HG03097 (cell line): ENCODE measurements at regions not wholly inside any gene's neighbourhood (a gene's known extent, or its start where the extent isn't known, plus 50 kb on each side); places are given as distances from the start of the nearest gene placed in this dataset.

ENCODE experiments used
- ATAC-seq: cut with Tn5 transposase; IDR thresholded peaks from one replicate; pipeline ENCODE4 v1.9.1; 2021; ENCODE audit not compliant: unreplicated experiment, low FRiP score

DNA sequence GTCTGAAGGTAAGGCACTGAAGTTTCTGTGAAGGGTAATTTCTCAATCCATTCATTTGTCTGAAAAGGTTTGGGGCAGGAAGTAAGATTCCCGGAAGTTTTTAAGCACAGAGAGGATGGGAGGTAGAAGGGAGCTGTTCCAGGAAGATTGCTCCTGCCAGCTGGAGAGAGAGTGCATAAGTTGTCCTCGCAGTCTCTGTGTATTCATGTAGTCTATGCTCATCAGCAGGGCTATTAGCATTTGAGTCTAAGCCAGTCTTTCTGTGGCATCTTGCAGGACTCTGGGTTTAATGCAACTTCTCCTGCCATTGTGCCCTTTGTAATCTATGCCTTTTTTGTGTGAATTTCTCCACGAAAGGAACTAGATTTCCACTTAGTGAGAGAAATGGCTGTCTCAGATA lies 140.8 kb upstream of the FGGY start:
- ATAC-seq: no peak

DNA sequence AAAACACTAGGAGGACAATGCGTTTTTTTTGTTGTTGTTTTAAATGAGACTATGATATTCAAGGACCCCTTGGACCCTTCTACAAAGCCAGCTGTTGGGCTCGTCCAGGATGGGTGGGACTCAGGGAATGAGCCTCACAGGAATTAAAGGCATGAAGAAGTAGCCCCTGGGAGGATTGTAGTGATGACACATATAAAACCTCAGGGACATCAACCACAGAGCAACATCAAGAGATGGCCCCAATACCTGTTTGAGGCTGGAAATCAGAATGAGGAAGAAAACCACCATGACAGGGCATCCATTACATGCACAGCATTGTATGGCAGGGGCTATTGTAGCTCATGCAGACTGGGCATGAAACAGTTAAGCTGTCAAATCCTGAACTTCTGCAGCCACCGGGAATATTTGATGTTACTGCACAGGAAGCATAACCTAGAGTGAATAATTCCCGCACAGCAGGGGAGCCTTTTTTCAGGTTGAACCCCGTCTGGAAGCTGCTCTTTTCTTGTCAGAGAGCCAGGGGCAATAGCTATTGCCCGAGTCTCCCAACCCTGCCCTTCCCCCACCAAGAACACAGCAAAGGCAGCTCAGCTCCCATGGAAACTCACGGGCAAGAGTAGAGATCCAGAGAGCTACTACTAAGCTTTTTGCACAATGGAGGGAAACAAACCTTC lies 140.2 kb upstream of the FGGY start:
- ATAC-seq: no peak

DNA sequence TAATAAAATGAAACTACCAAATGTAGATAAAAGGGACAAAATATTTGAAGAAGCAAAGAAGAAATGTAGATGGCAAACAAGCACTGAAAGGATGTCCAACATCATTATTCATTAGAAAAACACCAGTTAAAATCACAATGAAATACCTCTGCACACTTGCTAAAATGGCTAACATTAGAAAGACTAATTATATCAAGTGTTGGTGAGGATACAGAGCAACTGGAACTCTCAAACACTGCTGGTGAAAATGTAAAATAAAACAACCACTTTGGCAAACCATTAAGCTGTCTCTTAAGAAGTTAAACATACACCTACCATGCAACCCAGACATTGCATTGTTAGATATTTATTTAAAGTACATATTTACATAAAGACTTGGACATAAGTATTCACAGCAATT lies 138.6 kb upstream of the FGGY start:
- ATAC-seq: no peak

DNA sequence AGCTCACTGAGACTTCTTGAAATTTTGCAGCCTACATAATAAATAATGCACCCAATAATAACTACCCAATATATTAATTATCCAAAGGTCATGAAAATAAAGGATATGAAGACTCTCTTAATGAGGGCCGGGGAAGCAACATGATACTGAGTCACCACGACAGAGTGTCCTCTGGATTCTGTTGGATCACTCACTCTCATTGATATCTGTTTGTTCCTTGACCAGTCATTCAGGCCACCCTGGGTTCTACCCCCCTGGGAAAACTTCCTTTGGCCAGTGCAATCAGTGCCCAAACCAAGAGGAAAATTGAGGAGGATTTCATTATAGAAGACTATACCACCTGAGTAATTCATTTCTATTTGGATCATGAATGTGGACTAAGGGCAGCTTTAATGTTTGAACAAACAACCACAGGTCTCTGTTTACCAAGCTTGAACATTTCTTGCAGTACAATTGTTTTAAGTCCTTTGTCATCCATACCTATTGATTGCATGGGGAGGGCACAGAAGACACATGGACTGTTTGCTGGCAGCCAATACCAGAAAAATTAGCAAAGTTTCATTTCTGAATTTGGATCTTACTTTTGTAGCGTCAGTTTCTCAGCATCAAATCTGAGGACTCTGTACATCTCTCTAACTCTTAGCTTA lies 137.2 kb upstream of the FGGY start:
- ATAC-seq: no peak

DNA sequence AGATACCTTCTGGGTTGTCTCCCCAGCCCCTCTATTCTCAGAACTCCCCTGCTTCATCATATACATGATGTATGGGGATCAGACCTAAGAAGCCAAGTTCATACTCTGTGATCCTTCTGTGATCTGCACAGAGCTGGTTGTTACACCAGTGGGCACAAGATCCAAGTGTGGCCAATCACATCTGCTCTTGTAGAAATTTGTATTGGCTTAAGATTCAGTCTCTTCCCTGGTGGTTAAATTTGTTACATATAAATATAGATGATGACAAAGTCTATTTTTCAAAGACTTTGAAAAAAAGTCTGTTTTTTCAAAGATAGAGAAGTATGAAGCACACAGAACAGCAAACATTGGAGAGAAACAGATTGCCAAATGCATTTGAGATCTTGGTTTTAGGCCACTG lies 135.8 kb upstream of the FGGY start:
- ATAC-seq: no peak

DNA sequence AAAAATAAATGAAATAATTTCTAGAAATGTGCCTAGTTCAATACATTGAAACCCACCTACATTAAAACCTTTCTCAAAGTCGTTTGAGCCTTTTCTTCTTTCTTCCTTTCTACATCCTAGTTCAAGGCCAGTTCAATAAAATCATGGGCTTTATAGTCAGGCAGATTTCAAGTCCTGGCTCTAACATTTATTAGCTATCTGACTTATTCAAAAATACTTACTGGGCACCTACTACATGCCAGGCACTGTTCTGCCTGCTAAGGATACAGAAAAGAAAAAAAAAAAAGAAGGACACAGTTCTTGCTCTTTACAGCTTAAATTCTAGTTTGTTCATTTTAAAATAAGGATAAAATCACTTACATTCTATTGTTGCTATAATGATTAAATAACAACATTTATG lies 134.2 kb upstream of the FGGY start:
- no peak for ATAC-seq

DNA sequence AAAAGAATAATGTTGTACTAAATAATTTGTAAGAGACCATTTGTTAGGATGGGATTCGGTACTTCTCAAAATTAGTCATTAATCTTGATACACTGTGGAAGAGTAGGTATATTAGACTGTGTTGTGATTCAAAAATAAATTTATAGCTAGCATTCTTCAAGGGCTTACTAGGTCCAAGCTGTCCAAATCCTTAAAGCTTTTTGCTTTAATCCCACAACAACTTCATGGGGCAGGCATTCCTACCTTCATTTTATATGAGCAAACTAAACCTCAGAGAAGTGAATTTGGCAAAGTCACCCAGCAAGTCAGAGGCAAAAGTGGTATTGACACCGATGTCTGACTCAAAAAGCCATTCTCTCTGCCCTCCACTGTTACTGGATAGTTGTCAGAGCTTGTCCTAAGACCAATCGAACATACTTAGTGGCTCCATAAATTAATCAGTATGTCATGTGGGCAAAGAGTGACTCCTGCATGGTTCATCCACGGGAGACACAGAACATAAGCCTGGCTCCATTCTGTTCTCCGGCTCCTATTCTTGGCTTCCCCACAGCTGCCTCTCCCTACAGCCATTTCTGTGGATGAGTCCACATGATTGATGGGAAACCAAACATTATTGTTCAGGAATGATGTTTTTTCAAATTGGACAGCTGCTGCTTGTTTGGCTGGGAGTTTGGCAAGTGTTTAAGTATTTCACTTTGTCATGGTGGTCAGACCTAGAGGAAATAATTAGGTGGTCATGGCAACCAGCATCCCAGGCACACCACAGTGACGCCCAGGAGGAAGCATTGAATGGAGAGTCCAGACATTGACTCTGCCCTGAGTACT lies 133.4 kb upstream of the FGGY start:
- no peak for ATAC-seq

DNA sequence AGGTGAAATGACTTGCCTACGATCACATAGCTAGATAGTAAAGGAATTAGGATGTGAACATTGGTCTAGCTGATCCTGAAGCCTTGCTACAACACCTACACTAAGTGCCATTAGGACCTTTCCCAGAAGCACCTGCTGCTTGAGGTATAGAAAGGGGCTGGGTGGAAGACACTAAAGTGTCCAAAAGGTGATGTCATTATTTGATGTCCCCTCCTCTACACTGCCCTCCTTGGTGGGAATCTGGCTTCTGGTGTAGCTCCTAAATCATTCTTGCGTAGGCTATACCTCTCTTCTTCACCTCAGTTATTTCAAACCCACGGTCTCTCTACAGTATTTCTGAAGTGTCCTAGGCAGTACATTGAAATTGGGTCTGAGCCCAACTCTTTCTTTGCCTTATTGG lies 132.5 kb upstream of the FGGY start:
- ATAC-seq: no peak

DNA sequence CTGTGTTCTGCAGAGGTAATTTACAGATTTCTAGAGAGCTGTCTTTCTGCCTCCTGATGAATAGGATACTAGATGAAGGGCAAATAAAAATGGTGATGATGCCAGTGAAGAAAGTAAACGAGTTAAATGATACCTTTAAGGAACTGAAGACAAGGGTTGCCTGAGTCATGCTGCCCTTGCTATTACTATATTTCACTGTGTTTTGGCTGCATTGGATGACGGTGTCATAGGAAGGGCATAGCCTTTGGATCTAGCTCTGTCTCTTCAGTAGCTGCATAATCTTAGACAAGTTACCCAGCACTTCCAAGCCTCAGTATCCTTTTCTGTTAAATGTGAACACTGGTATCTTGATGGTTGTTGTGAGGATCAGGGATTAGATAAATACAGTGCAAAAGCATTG lies 131.5 kb upstream of the FGGY start:
- no peak for ATAC-seq

DNA sequence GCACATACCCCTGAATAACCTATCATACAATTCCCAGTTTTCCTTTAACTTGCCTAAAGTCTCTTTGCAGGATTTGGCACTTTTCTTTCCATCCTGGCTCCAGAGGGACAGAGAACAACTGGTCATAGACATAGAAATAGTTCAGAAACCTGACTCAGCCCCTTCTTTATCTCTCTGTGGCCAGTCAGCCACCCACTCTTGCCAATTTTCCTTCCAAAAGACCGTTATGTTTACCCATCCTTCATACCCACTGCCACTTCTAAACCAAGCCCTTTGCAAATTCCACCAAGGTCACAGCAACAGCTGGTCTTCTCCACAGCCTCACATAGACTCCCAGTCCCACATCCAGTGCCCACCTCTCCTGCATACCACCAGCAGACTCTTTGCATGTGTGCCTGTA lies 127.2 kb upstream of the FGGY start:
- no peak for ATAC-seq

DNA sequence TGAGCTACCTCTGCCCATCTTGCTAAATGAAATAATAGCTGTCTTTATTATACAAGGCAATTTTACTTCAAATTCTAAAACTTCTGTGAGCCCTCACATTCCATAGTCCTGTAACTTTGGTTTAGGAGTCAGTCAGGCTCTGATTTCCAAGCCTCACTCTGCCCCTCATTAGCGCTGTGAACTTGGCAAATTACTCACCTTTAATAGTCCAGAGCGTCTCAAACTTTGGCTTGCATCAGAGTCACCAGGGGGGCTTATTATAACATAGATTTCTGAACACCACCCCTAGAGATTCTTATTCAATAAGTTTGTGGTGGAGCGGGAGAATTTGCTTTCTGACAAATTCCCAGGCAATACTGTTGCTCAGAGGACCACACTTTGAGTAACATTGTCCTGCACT lies 126.2 kb upstream of the FGGY start:
- ATAC-seq: no peak

DNA sequence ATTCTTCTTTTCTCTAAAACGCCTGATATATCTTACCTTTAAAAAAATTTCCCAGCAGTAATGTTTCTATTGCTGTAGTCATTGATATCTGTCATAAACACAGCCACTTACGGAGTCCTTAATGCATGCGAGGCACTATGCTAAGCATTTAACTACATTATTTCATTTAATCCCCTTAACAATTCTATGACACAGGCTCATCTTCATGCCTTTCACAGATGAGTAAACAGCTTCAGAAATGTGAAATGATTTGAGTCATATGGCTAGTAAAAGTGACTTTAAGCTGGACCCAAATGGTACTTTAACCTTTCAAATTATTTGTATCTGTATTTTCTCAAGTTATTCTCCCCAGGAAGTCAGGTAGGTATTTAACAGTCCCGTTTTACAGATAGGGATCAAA lies 125.1 kb upstream of the FGGY start:
- no peak for ATAC-seq

DNA sequence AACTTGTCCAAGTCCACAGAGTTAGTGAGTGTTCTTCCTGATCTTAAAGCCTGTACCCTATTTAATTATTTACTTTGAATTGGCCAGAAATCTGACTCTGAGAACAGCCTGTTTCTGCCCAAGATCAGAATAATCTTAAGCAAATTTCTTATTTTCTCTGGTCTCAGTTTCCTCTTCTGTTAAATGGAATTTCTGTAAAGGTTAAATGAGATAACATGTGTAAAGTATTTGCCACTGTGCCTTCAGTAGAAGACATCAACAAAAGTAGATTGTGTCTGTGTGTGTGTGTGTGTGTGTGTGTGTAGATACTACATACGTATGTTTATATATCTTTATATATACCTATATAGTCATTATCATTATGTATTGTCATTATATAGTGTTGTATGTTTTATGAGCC lies 124.2 kb upstream of the FGGY start:
- ATAC-seq: no peak

DNA sequence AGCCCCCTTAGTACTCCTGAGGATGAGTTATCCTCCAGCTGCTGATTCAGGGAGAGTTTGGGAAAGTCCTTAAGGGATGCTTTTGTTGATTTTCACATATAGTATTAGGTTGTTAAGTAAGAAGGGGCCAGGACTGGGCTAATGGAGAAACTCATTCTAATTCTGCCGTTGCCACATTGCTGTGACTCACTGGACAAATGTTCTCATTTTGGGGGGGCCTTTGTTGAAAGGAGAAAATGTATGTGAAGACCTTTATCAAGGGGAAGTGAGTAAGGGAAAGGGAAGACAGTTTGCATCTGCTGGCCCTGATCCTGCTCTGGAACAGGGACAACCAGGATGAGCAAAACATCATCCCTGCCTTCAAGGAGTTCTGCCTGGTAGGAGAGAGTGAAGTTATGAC lies 123.2 kb upstream of the FGGY start:
- ATAC-seq: no peak

DNA sequence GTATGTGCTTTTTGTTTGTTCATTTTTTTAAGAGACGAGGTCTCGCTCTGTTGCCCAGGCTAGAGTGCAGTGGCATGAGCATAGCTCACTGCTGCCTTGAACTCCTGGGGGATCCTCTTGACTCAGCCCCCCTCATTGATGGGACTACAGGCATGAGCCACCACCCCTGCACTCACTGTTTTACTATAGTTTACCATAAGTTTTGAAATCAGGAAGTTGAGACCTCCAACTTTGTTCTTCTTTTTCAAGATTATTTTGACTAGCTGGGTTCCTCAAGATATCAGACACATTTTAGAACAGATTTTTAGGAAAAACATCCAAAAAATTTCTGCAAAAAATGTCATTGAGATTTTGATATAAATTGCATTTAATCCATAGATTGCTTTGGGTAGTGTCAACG lies 120.4 kb upstream of the FGGY start:
- ATAC-seq: no peak

DNA sequence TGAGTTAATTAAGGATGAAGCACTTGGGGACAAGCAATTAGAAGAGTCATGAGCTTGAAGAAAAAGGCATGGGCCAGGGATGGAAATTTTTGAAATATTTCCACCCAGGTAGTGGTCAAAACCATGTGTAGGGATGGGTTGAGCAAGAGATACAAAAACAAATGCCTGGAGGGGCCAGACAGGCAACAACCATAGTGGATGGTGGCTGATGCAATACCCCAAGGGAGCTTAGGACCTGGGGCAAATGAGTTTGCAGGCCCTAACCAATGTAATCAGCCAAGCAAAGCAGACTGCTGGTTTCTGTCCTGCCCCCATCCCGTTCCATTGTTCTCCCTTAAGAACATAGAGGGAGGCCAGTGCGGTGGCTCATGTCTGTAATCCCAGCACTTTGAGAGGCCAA lies 119.1 kb upstream of the FGGY start:
- ATAC-seq: no peak

DNA sequence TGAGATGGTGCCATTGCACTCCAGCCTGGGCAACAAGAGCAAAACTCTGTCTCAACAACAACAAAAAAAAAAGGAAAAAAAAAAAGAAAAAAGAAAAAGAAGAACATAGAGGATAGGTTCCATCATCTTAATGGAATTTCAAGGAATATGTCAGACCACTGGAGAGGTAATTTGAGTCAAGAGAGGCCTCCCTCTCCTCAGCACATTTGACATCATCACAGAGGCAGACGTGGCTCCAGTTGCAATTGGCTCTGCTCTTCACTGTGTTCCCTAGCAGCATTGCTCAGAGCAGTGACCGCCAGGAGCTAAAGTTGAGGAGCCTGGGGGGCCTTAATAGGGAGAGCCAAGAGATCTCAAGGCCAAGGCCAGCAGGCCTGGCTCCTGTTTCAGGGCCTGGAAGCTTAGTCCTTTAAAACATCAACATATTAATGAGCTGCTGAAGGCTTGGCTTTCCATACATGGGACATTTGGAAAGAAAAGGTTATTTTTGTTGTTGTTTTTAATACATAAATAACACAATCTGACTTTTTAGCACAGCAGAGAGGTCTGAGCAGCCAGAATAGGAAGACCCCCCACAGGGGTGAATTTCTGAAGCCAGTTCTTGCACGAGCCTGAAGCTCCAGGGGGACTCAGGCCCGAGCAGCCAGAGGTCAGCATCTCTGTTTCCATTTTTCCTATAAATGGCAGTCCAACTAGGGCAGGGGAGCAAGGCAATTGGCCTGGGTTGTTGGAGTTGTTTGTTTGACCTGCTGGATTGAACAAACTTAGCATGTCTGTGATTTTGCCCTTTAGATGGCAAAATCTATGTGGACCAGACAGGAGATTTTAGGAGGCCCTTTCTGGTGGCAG lies 118.3 kb upstream of the FGGY start:
- no peak for ATAC-seq

DNA sequence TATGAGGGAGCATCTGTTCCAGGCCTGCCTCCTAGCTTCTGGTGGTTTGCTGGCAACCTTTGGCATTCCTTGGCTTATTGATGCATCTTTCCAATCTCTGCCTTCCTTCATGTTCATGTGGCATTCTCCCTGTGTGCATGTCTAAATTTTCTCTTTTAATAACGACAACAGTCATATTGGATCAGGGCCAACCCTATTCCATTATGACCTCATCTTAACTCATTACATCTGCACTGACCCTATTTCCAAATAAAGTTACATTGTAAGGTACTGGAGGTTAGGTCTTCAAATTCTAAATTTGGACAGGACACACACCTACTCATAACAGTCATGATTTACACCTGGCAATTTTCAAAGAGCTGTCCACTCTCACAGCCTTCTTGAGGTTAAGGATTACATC lies 117.2 kb upstream of the FGGY start:
- ATAC-seq: no peak

DNA sequence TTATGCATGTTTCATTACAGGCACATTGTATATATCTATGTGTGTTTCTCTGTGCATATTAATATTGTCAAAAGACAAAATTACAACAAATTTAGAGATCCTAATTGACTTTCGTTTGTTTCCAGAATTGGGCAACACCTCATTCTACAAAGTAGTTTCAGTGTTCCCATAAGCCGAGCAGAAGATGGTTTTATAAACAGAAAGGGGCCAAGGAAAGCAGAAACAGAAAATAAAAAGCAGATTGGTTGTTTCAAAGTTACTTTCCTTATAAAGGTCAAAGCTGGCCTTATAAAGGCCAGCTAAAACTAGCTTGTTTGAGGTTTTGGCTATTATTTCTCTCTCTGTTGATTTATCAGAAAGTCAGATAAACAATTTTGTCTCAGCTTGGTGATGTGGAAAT lies 116.2 kb upstream of the FGGY start:
- ATAC-seq: no peak

DNA sequence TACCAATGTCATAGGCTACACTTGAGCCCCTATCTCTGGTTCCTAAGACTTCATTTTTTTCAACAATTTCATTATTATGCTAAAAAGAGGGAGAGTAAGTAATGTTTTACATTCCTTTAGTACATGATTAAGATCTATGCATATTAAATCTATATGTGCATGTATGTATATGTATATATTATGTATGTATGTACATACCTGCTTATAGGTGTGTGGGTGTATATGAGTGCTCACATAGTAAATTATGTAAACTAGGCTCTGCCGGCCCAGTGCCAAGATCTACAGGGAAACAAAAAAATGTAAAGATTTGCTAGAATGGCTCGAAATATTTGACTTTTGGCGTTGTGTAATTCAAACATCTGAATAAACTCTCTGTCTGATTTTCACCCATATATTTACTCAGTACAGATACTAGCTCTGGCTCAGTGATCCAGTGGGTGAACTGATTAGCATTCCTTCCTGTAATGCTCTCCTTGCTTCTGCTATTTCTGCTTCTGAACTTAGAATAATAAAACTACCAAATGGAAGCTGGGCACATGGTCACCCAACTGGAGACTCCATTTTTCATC lies 113.1 kb upstream of the FGGY start:
- ATAC-seq: no peak
